Astrocyte (in vitro differentiated cells and primary cell): ENCODE measurements at regions not wholly inside any gene's neighbourhood (a gene's known extent, or its start where the extent isn't known, plus 50 kb on each side); places are given as distances from the start of the nearest gene placed in this dataset.

ENCODE experiments used
- DNase-seq: peaks from one replicate; pipeline ENCODE4 v3.0.0-alpha.2; 2010; ENCODE audit warnings: low read depth
- FAIRE-seq: peaks from 2 replicates; lab custom pipeline; 2011; peaks lifted over from hg19 to GRCh38; lab: Jason Lieb, UNC
- H2AFZ ChIP-seq: 2 replicates; pipeline ENCODE4 v1.6.0; 2012; ENCODE audit warnings: low read depth, low read length, inconsistent platforms
- H3K27ac ChIP-seq: 2 replicates; pipeline ENCODE4 v1.5.1; 2011; ENCODE audit warnings: low read depth, low read length, inconsistent platforms
- H3K27me3 ChIP-seq: 2 replicates; pipeline ENCODE4 v1.6.0; 2011; ENCODE audit warnings: low read length, inconsistent platforms; ENCODE audit not compliant: insufficient read depth
- H3K36me3 ChIP-seq: 2 replicates; pipeline ENCODE4 v1.5.1; 2011; ENCODE audit warnings: low read length, inconsistent platforms; ENCODE audit not compliant: insufficient read depth
- H3K4me1 ChIP-seq: 2 replicates; pipeline ENCODE4 v1.5.1; 2011; ENCODE audit warnings: low read length, inconsistent platforms; ENCODE audit not compliant: insufficient read depth
- H3K4me2 ChIP-seq: 2 replicates; pipeline ENCODE4 v1.6.0; 2012; ENCODE audit warnings: low read length, inconsistent platforms
- H3K4me3 ChIP-seq: 2 replicates; pipeline ENCODE4 v1.5.1; 2011; ENCODE audit warnings: low read depth, mild to moderate bottlenecking, low read length, inconsistent platforms; ENCODE audit not compliant: insufficient read depth
- H3K79me2 ChIP-seq: 2 replicates; pipeline ENCODE4 v1.6.0; 2012; ENCODE audit warnings: mild to moderate bottlenecking, low read length, inconsistent platforms; ENCODE audit not compliant: insufficient read depth
- H3K9ac ChIP-seq: 2 replicates; pipeline ENCODE4 v1.6.0; 2012; ENCODE audit warnings: mild to moderate bottlenecking, low read length, inconsistent platforms
- H3K9me3 ChIP-seq: 2 replicates; pipeline ENCODE4 v1.5.1; 2012; ENCODE audit warnings: low read depth, mild to moderate bottlenecking, low read length, inconsistent platforms; ENCODE audit not compliant: insufficient read depth
- H4K20me1 ChIP-seq: 2 replicates; pipeline ENCODE4 v1.6.0; 2012; ENCODE audit warnings: low read length, inconsistent platforms; ENCODE audit not compliant: insufficient read depth
- H3K27ac Mint-ChIP-seq: one replicate; pipeline ENCODE4 v1.8.0; 2021; ENCODE audit warnings: mild to moderate bottlenecking, mixed read lengths; ENCODE audit not compliant: unreplicated experiment
- H3K27me3 Mint-ChIP-seq: one replicate; pipeline ENCODE4 v1.8.0; 2021; ENCODE audit warnings: low read depth, mixed read lengths; ENCODE audit not compliant: unreplicated experiment
- H3K36me3 Mint-ChIP-seq: one replicate; pipeline ENCODE4 v1.8.0; 2021; ENCODE audit warnings: low read depth, mixed read lengths; ENCODE audit not compliant: unreplicated experiment
- H3K4me1 Mint-ChIP-seq: one replicate; pipeline ENCODE4 v1.8.0; 2021; ENCODE audit warnings: low read depth, mixed read lengths; ENCODE audit not compliant: unreplicated experiment
- H3K4me3 Mint-ChIP-seq: one replicate; pipeline ENCODE4 v1.8.0; 2021; ENCODE audit warnings: mild to moderate bottlenecking, moderate library complexity, mixed read lengths; ENCODE audit not compliant: unreplicated experiment
- H3K9me3 Mint-ChIP-seq: one replicate; pipeline ENCODE4 v1.8.0; 2021; ENCODE audit warnings: mild to moderate bottlenecking, mixed read lengths; ENCODE audit not compliant: unreplicated experiment
- CTCF ChIP-seq: IDR thresholded peaks from 2 replicates; pipeline ENCODE4 v1.5.1; 2011; ENCODE audit warnings: low read depth, mild to moderate bottlenecking, inconsistent platforms, low read length, moderate library complexity; ENCODE audit not compliant: insufficient read depth
- EZH2 ChIP-seq: IDR thresholded peaks from 2 replicates; pipeline ENCODE4 v1.6.1; 2012; ENCODE audit warnings: mild to moderate bottlenecking, low read length, inconsistent platforms; ENCODE audit not compliant: insufficient read depth

- no peaks in the 10 kb centered on the region for H3K36me3 ChIP-seq
- Mint-ChIP-seq H3K4me3 (no peak overlapping the region), H3K4me1 (peaks cover 2% of the 10 kb centered on the region), H3K27ac (no peak overlapping the region), H3K9me3 (peaks cover 1% of the 10 kb centered on the region), H3K27me3 (peaks cover 2% of the 10 kb centered on the region), H3K36me3 (no peaks in the 10 kb centered on the region)
- H3K27me3 ChIP-seq, result no peaks in the 10 kb centered on the region
- no peaks in the 10 kb centered on the region for H3K4me1 ChIP-seq
- FAIRE-seq, result no peak
- H3K79me2 ChIP-seq, result no peaks in the 10 kb centered on the region
- H3K27ac ChIP-seq, result no peak overlapping the region
- TF ChIP-seq CTCF (no peak), EZH2 (no peak)
- no peak overlapping the region for H3K4me2 ChIP-seq
- H4K20me1 ChIP-seq, result no peaks in the 10 kb centered on the region
- no peak overlapping the region for H3K9ac ChIP-seq
- H3K9me3 ChIP-seq, result no peaks in the 10 kb centered on the region
- no peak overlapping the region for H2AFZ ChIP-seq
- DNase-seq, result no peak
- no peak overlapping the region for H3K4me3 ChIP-seq
Measured at GRCh38 chr10:62746951-62747729, 57.4 kb upstream of the ADO start.

GRCh38 chr10:62748386-62748785 lies 56.1 kb upstream of the ADO start:
- no peak overlapping the region for H3K4me2 ChIP-seq
- no peaks in the 10 kb centered on the region for H3K4me1 ChIP-seq
- H3K27ac ChIP-seq, result no peak overlapping the region
- no peaks in the 10 kb centered on the region for H3K79me2 ChIP-seq
- no peak overlapping the region for H3K4me3 ChIP-seq
- no peak overlapping the region for H2AFZ ChIP-seq
- no peak overlapping the region for H3K9ac ChIP-seq
- H3K4me1 Mint-ChIP-seq, result peaks cover 2% of the 10 kb centered on the region
- DNase-seq, result no peak
- no peaks in the 10 kb centered on the region for H3K36me3 ChIP-seq
- H3K27ac Mint-ChIP-seq, result no peak overlapping the region
- no peak for FAIRE-seq
- H3K36me3 Mint-ChIP-seq, result no peaks in the 10 kb centered on the region
- H3K9me3 ChIP-seq, result no peaks in the 10 kb centered on the region
- no peaks in the 10 kb centered on the region for H3K27me3 ChIP-seq
- no peak overlapping the region for H3K4me3 Mint-ChIP-seq
- no peaks in the 10 kb centered on the region for H4K20me1 ChIP-seq
- H3K9me3 Mint-ChIP-seq, result peaks cover 1% of the 10 kb centered on the region
- TF ChIP-seq EZH2 (no peak), CTCF (no peak)
- peaks cover 2% of the 10 kb centered on the region for H3K27me3 Mint-ChIP-seq

- peaks cover 2% of the 10 kb centered on the region for H3K4me1 Mint-ChIP-seq
- H3K4me1 ChIP-seq, result no peaks in the 10 kb centered on the region
- H3K27ac Mint-ChIP-seq, result no peak overlapping the region
Measured at GRCh38 chr10:62749093-62749683, 55.3 kb upstream of the ADO start.

More at GRCh38 chr10:62749093-62749683, 55.3 kb upstream of the ADO start:
- no peak for FAIRE-seq
- Histone ChIP-seq H3K9me3 (no peaks in the 10 kb centered on the region), H3K4me3 (no peak overlapping the region), H3K27me3 (no peaks in the 10 kb centered on the region), H3K79me2 (no peaks in the 10 kb centered on the region), H2AFZ (no peak overlapping the region), H3K36me3 (no peaks in the 10 kb centered on the region), H3K4me2 (no peak overlapping the region), H3K9ac (no peak overlapping the region), H3K27ac (no peak overlapping the region), H4K20me1 (no peaks in the 10 kb centered on the region)
- DNase-seq, result no peak
- Mint-ChIP-seq H3K36me3 (no peaks in the 10 kb centered on the region), H3K4me3 (no peak overlapping the region), H3K9me3 (peaks cover 1% of the 10 kb centered on the region), H3K27me3 (peaks cover 2% of the 10 kb centered on the region)
- TF ChIP-seq CTCF (no peak), EZH2 (no peak)
